IMR-90 (cell line): ENCODE measurements at regions not wholly inside any gene's neighbourhood (a gene's known extent, or its start where the extent isn't known, plus 50 kb on each side); places are given as distances from the start of the nearest gene placed in this dataset.

Experiments used
- CEBPB ChIP-seq: IDR thresholded peaks from 2 replicates; pipeline ENCODE4 v1.6.1; 2012; ENCODE audit warnings: low read depth, low read length, improper control_type of control experiment
- MAFK ChIP-seq: IDR thresholded peaks from 2 replicates; pipeline ENCODE4 v1.6.1; 2012; ENCODE audit warnings: low read depth, low read length, improper control_type of control experiment
- MXI1 ChIP-seq: IDR thresholded peaks from 2 replicates; pipeline ENCODE4 v1.6.1; 2012; ENCODE audit warnings: low read depth, mild to moderate bottlenecking, low read length, moderate library complexity, borderline replicate concordance
- POLR2A ChIP-seq: IDR thresholded peaks from 2 replicates; pipeline ENCODE4 v1.6.1; 2012; ENCODE audit warnings: mild to moderate bottlenecking, low read depth, low read length
- RFX5 ChIP-seq: IDR thresholded peaks from 2 replicates; pipeline ENCODE4 v1.8.0; 2012; ENCODE audit warnings: low read depth, mild to moderate bottlenecking, low read length, moderate library complexity
- SMC3 ChIP-seq: fragments of 150-350 bp; IDR thresholded peaks from 2 replicates; pipeline ENCODE4 v1.6.1; 2016; ENCODE audit warnings: low read depth, mild to moderate bottlenecking, antibody characterized with exemption, low read length, moderate library complexity
- TF ChIP-seq, protein P1 (sequence below): conservative IDR thresholded peaks from 2 replicates; pipeline ENCODE4 v1.5.1; 2012; ENCODE audit warnings: mild to moderate bottlenecking, low read depth, low read length, improper control_type of control experiment
- TF ChIP-seq, protein P2 (sequence below): fragments of 150-350 bp; IDR thresholded peaks from 2 replicates; pipeline ENCODE4 v1.6.1; 2016; ENCODE audit warnings: low read depth, mild to moderate bottlenecking, low read length, moderate library complexity, borderline replicate concordance
- TF ChIP-seq, protein P3 (sequence below): fragments of 150-350 bp; IDR thresholded peaks from 2 replicates; pipeline ENCODE4 v1.6.1; 2017; ENCODE audit warnings: mild to moderate bottlenecking, antibody characterized with exemption, low read length, low read depth

DNA sequence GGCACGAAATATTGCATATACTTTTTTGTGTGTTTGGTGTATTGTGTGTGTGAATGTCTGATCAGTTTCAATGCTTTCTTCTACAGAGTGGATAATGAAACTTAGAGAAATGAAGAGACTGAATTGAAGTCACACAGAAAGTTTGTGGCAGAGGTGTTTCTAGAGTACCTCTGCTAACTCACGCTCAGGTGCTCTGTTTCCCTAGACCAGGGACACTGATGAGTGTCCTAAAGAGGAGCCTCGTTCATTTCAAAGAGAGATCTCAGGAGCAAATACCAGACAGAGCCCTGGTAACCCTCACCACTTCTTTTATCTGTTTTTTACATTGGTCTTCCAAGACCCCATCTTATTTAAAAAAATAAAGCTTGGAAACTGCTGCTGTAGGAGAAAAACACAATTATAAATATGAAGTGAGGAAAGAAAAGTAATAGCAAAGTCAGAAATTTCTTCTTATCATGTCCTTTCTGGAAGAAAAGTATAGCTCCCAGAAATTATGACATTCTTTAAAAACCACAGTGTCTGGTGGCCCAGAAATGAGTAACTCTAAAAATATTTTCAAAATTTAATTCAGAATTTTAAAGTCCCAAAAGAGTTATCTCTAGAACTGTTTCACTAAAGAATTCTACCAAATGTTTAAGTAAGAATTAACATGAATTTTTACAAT is 720.6 kb downstream of the RFPL4B start:
- TF ChIP-seq, protein P1, sequence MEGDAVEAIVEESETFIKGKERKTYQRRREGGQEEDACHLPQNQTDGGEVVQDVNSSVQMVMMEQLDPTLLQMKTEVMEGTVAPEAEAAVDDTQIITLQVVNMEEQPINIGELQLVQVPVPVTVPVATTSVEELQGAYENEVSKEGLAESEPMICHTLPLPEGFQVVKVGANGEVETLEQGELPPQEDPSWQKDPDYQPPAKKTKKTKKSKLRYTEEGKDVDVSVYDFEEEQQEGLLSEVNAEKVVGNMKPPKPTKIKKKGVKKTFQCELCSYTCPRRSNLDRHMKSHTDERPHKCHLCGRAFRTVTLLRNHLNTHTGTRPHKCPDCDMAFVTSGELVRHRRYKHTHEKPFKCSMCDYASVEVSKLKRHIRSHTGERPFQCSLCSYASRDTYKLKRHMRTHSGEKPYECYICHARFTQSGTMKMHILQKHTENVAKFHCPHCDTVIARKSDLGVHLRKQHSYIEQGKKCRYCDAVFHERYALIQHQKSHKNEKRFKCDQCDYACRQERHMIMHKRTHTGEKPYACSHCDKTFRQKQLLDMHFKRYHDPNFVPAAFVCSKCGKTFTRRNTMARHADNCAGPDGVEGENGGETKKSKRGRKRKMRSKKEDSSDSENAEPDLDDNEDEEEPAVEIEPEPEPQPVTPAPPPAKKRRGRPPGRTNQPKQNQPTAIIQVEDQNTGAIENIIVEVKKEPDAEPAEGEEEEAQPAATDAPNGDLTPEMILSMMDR, result no peak
- TF ChIP-seq MXI1 (no peak), POLR2A (no peak), SMC3 (no peak), MAFK (no peak), RFX5 (no peak), CEBPB (no peak)
- TF ChIP-seq, protein P2, sequence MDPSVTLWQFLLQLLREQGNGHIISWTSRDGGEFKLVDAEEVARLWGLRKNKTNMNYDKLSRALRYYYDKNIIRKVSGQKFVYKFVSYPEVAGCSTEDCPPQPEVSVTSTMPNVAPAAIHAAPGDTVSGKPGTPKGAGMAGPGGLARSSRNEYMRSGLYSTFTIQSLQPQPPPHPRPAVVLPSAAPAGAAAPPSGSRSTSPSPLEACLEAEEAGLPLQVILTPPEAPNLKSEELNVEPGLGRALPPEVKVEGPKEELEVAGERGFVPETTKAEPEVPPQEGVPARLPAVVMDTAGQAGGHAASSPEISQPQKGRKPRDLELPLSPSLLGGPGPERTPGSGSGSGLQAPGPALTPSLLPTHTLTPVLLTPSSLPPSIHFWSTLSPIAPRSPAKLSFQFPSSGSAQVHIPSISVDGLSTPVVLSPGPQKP, result no peak
- TF ChIP-seq, protein P3, sequence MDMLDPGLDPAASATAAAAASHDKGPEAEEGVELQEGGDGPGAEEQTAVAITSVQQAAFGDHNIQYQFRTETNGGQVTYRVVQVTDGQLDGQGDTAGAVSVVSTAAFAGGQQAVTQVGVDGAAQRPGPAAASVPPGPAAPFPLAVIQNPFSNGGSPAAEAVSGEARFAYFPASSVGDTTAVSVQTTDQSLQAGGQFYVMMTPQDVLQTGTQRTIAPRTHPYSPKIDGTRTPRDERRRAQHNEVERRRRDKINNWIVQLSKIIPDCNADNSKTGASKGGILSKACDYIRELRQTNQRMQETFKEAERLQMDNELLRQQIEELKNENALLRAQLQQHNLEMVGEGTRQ, result no peak
